ENCODE measurements at regions not wholly inside any gene's neighbourhood (a gene's known extent, or its start where the extent isn't known, plus 50 kb on each side); places are given as distances from the start of the nearest gene placed in this dataset.

GRCh38 chr1:219526074-219526473 lies 86.8 kb downstream of the ZC3H11B start:
- DNase-seq (ENCODE audit: low read depth, low spot score) (no peak), ATAC-seq (no peak)
- no peaks in the 10 kb centered on the region for H3K27me3 ChIP-seq (ENCODE audit: insufficient read depth, low read length)
- no peaks in the 10 kb centered on the region for H3K79me2 ChIP-seq (ENCODE audit: insufficient read depth, low read length)
- BruUV-seq (replicated peaks), result no TSS peak
- H3K9me2 ChIP-seq (ENCODE audit: insufficient read depth), result no peaks in the 10 kb centered on the region; the same call in 1 of the 2 replicates
- no peaks in the 10 kb centered on the region for H3K4me1 ChIP-seq (ENCODE audit: control insufficient read depth in 1 of 2, insufficient read depth in 2 of 2, low read length in 2 of 2)
- no peak overlapping the region for H3K4me3 ChIP-seq (replicated peaks in 1 of 2; ENCODE audit: low read depth in 1 of 2, low read length in 2 of 2)
- no peak overlapping the region for H3K27ac ChIP-seq (ENCODE audit: low read depth, low read length)
- H3K9me3 ChIP-seq (ENCODE audit: control insufficient read depth in 1 of 2, insufficient read depth in 1 of 2, low read depth in 1 of 2, low read length in 2 of 2), result no peaks in the 10 kb centered on the region
- H3K4me2 ChIP-seq (ENCODE audit: low read length), result no peak overlapping the region
- RAD21 ChIA-PET (ENCODE audit: low non-redundant PET in 1 of 2, low total read pairs in 2 of 2, uncharacterized antibody in 2 of 2, unreplicated experiment in 2 of 2), result no interaction called here
- no peak overlapping the region for H2AFZ ChIP-seq (ENCODE audit: low read depth, low read length, poor library complexity, severe bottlenecking)
- no peak overlapping the region for H3K9ac ChIP-seq (ENCODE audit: low read length)
- CTCF ChIA-PET, result no interaction called here
- no peaks in the 10 kb centered on the region for H3K36me3 ChIP-seq (ENCODE audit: control insufficient read depth in 1 of 2, insufficient read depth in 2 of 2, low read length in 2 of 2)
- POLR2A ChIA-PET, result no interaction called here
- H4K20me1 ChIP-seq (ENCODE audit: insufficient read depth), result no peaks in the 10 kb centered on the region
- no peak for TF ChIP-seq JUND (IDR thresholded peaks at IDR 0.05)
- TF ChIP-seq EGR1 (IDR thresholded peaks at IDR 0.05; ENCODE audit: low read depth), result no peak
- no peak for TF ChIP-seq ZFX (IDR thresholded peaks at IDR 0.05)
- TF ChIP-seq YY1 (IDR thresholded peaks at IDR 0.05; ENCODE audit: extremely low read depth, insufficient replicate concordance, low read depth, low read length), result no peak
- no peak for TF ChIP-seq ZNF274 (IDR thresholded peaks at IDR 0.05; ENCODE audit: low read depth, low read length)
- intact Hi-C loops (cut with micrococcal nuclease), result no loop called here

- ChIA-PET RAD21 (ENCODE audit: low non-redundant PET in 1 of 2, low total read pairs in 2 of 2, uncharacterized antibody in 2 of 2, unreplicated experiment in 2 of 2) (no interaction called here), POLR2A (no interaction called here), CTCF (no interaction called here)
- no peaks in the 10 kb centered on the region; the same call in 1 of the 2 replicates for H3K9me2 ChIP-seq (ENCODE audit: insufficient read depth)
- DNase-seq (ENCODE audit: low read depth, low spot score) (no peak), ATAC-seq (no peak)
- H2AFZ ChIP-seq (ENCODE audit: low read depth, low read length, poor library complexity, severe bottlenecking), result no peak overlapping the region
- no peak overlapping the region for H3K4me3 ChIP-seq (replicated peaks in 1 of 2; ENCODE audit: low read depth in 1 of 2, low read length in 2 of 2)
- H3K79me2 ChIP-seq (ENCODE audit: insufficient read depth, low read length), result no peaks in the 10 kb centered on the region
- intact Hi-C loops (cut with micrococcal nuclease), result no loop called here
- no peaks in the 10 kb centered on the region for H3K36me3 ChIP-seq (ENCODE audit: control insufficient read depth in 1 of 2, insufficient read depth in 2 of 2, low read length in 2 of 2)
- H3K4me2 ChIP-seq (ENCODE audit: low read length), result no peak overlapping the region
- no peaks in the 10 kb centered on the region for H4K20me1 ChIP-seq (ENCODE audit: insufficient read depth)
- no peak overlapping the region for H3K27ac ChIP-seq (ENCODE audit: low read depth, low read length)
- no peaks in the 10 kb centered on the region for H3K4me1 ChIP-seq (ENCODE audit: control insufficient read depth in 1 of 2, insufficient read depth in 2 of 2, low read length in 2 of 2)
- no TSS peak for BruUV-seq (replicated peaks)
- TF ChIP-seq CEBPB (IDR thresholded peaks at IDR 0.05; ENCODE audit: low read depth) (no peak), SRF (IDR thresholded peaks at IDR 0.05; ENCODE audit: low read depth) (no peak), EGR1 (IDR thresholded peaks at IDR 0.05; ENCODE audit: low read depth) (no peak), EZH2phosphoT487 (IDR thresholded peaks at IDR 0.05; ENCODE audit: borderline replicate concordance) (no peak), CBX3 (IDR thresholded peaks at IDR 0.05; ENCODE audit: low read depth) (no peak), JUND (IDR thresholded peaks at IDR 0.05) (no peak), ZNF274 (IDR thresholded peaks at IDR 0.05; ENCODE audit: low read depth, low read length) (no peak), REST (IDR thresholded peaks at IDR 0.05; ENCODE audit: low read depth) (no peak)
- H3K9me3 ChIP-seq (ENCODE audit: control insufficient read depth in 1 of 2, insufficient read depth in 1 of 2, low read depth in 1 of 2, low read length in 2 of 2), result no peaks in the 10 kb centered on the region
- no peaks in the 10 kb centered on the region for H3K27me3 ChIP-seq (ENCODE audit: insufficient read depth, low read length)
- H3K9ac ChIP-seq (ENCODE audit: low read length), result no peak overlapping the region
These were observed 89.5 kb downstream of the ZC3H11B start for GRCh38 chr1:219523411-219523810.

All from HCT116 (cell line).